ENCODE measurements at regions not wholly inside any gene's neighbourhood (a gene's known extent, or its start where the extent isn't known, plus 50 kb on each side); places are given as distances from the start of the nearest gene placed in this dataset.
"Not testable (repeated sequence)": the region's sequence is repeated elsewhere in the genome, so short reads cannot be mapped to it uniquely, and the experiment has no call there.

- DNase-seq, result no peak
Measured at GRCh38 chr13:30816736-30817135, 81.4 kb downstream of the ALOX5AP start.

- DNase-seq, result no peak
Measured at GRCh38 chr13:30818323-30818960, 83.1 kb downstream of the ALOX5AP start.

DNA sequence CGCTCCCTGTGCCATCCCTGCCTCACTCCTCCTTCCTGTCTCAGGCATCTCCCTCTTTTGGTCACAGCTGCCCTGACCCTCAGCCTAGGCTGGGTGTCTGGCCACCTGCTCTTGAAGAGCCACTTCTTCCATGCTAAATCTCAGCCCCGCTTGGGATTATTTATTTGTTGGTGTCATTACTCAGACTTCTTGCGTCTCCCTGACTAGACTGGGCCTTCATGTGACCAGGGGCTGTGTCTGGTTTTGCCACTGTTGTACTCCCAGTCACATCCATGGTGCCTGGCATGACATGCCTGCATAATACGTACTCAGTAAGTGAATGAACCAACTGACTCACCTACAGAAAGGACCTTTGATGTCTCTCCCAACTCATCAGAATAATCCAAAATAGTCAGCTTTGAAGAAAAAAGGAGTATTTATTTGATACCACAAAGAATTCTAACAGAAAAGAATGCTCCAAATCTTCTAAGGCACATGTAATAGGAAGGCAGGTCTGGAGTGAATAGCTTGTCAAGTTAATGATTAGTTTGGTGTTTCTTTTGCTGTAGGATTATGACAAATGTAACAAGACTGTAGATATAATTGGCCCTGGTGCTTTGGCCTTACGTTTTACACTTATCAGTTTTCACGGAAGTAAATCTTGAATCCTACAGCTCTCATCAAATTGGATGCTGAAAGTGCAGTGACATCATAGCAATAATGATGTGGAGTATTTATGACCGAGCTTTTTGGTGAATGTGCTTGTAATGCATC, 84.0 kb downstream of the ALOX5AP start:
- DNase-seq, result no peak

GRCh38 chr13:30821421-30821820, 84.7 kb upstream of the MEDAG start:
- no peak for DNase-seq

GRCh38 chr13:30824651-30825050, 81.4 kb upstream of the MEDAG start:
- DNase-seq, result no peak

GRCh38 chr13:30826911-30827577, 79.0 kb upstream of the MEDAG start:
- no peak for DNase-seq

- DNase-seq, result no peak
Measured at GRCh38 chr13:30827578-30827925, 78.5 kb upstream of the MEDAG start.

- DNase-seq, result no peak
Measured at GRCh38 chr13:30829145-30829832, 76.8 kb upstream of the MEDAG start.

- no peak for DNase-seq
Measured at GRCh38 chr13:30829833-30830637, 76.0 kb upstream of the MEDAG start.

GRCh38 chr13:30830638-30830965, 75.5 kb upstream of the MEDAG start:
- no peak for DNase-seq

DNA sequence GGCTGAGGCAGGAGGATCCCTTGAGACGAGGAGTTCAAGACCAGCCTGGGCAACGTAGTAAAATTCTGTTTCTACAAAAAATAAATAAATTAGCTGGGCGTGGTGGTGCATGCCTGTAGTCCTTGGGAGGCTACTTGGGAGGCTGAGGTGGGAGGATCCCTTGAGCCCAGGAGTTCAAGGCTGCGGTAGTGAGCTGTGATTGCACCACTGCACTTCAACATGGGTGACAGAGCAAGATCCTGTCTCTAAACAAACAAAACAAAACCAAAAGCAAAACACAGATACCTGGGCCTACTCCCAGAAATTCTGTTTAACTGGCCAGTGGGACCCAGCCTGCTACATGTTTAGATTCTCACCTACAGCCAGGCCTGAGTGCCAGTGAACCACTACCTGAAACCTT, 74.6 kb upstream of the MEDAG start:
- no peak for DNase-seq

GRCh38 chr13:30832377-30832776, 73.7 kb upstream of the MEDAG start:
- no peak for DNase-seq

- peak; percentile 90 for DNase-seq
Measured at GRCh38 chr13:30832845-30833332, 73.2 kb upstream of the MEDAG start.

GRCh38 chr13:30835442-30835841, 70.6 kb upstream of the MEDAG start:
- DNase-seq, result no peak

DNA sequence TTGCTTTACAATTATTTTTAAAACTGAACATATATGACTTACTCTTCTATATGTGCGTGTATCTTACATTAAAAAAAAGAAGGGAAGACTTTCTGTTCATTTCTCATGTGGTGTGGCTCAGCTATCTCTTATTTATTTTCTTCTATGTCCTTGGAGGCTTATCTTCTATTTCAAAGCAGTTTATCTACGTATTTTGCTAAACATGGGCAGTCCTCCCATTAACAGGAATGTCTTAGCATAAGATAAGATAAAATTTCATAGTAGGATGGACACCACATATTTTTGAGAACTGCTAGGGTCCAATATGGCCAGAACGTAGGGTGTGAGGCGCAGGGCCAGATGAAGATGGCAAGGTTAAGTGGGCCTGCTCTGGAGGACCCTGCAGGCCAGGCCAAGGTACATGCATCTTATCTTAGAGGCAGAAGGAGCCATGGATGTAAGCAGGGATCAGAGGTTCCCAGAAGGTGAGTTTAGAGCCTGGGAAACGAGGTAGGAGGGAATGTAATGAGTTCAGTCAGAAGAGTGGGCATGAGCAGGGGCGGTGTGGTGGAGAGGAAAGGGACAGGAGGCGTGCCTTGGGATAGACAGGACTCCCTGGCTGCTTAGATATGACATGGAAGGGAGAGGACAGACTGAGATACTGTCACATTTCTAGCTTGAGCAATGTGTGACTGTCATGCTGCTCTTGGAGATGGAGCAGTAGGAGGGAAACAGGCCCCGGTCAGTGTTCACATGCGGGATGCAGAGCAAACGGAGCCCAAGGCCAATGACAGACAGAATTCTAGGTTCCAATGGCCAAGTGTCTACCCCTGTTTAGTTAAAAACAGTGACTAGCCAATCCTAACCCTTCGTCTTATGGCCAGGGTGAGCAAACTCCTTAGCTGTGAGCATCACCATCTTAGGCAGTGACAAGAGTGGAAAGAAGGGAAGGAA, 68.6 kb upstream of the MEDAG start:
- DNase-seq, result no peak

GRCh38 chr13:30839636-30840035, 66.4 kb upstream of the MEDAG start:
- DNase-seq, result not testable (repeated sequence)

DNA sequence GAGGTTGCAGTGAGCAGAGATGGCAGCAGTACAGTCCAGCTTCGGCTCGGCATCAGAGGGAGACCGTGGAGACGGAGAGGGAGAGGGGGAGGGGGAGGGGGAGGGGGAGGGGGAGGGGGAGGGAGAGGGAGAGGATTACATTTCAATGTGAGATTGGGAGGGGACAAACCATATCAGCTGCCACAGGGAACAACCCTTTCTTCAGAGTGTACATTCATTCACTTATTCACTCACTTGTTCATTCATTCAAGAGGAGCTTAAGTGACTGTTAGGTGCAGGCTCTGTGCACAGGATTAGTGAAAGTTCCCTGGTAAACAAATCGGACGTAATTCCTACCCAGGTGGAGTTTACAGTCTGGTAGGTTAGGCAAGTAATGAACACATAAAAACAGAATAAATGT, 65.6 kb upstream of the MEDAG start:
- no peak for DNase-seq

DNA sequence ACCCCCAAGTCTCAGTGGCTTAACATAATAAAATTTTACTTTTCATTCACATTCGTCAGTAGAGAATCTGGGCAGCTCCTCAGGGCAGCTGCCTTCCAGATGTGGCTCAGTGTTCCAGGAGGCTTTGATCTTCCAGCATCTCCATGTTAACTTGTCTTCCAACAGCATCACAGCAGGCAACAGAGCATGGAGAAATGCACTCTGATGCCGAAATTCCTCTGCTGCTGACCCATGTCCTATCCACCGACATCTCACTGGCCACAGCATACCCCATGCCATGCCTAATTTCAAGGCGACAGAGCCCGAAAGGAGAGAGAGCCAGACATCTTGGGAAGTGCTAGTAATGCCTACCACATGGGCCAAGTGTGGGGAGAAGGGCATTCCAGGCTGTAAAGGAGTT, 64.9 kb upstream of the MEDAG start:
- DNase-seq, result no peak

DNA sequence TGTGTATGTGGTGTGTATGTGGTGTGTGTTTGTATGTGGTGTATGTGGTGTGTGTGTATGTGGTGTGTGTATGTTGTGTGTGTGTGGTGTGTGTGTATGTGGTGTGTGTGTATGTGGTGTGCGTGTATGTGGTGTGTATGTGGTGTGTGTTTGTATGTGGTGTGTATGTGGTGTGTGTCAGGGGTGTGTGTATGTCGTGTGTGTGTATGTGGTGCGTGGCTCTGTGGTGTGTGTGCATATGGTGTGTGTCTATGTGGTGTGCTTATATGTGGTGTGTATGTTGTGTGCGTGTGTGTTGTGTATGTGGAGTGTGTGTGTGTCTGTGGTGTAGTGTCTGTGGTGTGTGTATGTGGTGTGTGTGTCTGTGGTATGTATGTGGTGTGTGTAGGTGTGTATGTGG, 62.5 kb upstream of the MEDAG start:
- no peak for DNase-seq

DNA sequence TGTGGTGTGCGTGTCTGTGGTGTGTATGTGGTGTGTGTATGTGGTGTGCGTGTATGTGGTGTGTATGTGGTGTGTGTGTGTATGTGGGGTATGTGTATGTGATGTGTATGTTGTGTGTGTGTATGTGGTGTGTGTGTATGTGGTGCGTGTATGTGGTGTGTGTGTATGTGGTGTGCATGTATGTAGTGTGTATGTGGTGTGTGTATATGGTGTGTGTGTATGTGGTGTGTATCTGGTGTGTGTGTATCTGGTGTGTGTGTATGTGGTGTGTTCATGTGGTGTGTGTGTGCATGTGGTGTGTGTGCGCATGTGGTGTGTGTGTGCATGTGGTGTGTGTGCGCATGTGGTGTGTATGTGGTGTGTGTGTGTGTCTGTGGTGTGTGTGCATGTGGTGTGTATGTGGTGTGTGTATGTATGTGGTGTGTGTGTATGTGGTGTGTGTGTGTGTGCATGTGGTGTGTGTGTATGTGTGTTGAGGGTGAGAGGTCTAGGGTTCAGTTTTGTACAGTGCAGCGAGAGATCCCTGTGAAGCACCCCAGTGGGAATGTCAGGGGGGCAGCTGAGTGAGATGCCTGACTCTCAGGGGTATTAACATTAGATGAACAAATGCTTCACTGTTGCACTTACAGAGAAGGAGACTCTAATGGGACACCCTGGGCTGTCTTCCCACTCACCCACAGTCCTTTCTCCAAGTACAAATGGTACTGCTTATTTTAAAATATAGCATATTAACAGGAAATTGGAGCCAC, 61.3 kb upstream of the MEDAG start:
- DNase-seq, result no peak

All from NCI-H146 (cell line).